NCI-H1694 (cell line): ENCODE measurements at regions not wholly inside any gene's neighbourhood (a gene's known extent, or its start where the extent isn't known, plus 50 kb on each side); places are given as distances from the start of the nearest gene placed in this dataset.

ENCODE experiments used
- DNase-seq: peaks from one replicate; lab custom pipeline; 2025; lab: John Stamatoyannopoulos, UW

- no peak for DNase-seq
Observed at GRCh38 chr2:186069676-186070075, 331.1 kb downstream of the FSIP2 start.

GRCh38 chr2:186085226-186085625 is 346.6 kb downstream of the FSIP2 start:
- DNase-seq: no peak

- no peak for DNase-seq
Observed at GRCh38 chr2:186093174-186093573, 354.6 kb downstream of the FSIP2 start.

- DNase-seq: no peak
Observed at GRCh38 chr2:186098821-186099220, 360.2 kb downstream of the FSIP2 start.

GRCh38 chr2:186099826-186100225 is 361.2 kb downstream of the FSIP2 start:
- peak; percentile 88 for DNase-seq

- no peak for DNase-seq
Observed at GRCh38 chr2:186100636-186101035, 362.0 kb downstream of the FSIP2 start.

- no peak for DNase-seq
Observed at GRCh38 chr2:186101616-186102015, 363.0 kb downstream of the FSIP2 start.

- no peak for DNase-seq
Observed at GRCh38 chr2:186103276-186103675, 364.7 kb downstream of the FSIP2 start.

GRCh38 chr2:186105016-186105724 is 366.6 kb downstream of the FSIP2 start:
- no peak for DNase-seq

- DNase-seq: no peak
Observed at GRCh38 chr2:186108470-186108869, 369.9 kb downstream of the FSIP2 start.

- DNase-seq: no peak
Observed at GRCh38 chr2:186113284-186113683, 372.8 kb upstream of the ZC3H15 start.

- no peak for DNase-seq
Observed at GRCh38 chr2:186125156-186125555, 360.9 kb upstream of the ZC3H15 start.

GRCh38 chr2:186125625-186126024 is 360.4 kb upstream of the ZC3H15 start:
- DNase-seq: no peak

GRCh38 chr2:186126181-186126580 is 359.9 kb upstream of the ZC3H15 start:
- DNase-seq: no peak

GRCh38 chr2:186129767-186130581 is 356.1 kb upstream of the ZC3H15 start:
- DNase-seq: no peak

- no peak for DNase-seq
Observed at GRCh38 chr2:186130748-186131641, 355.1 kb upstream of the ZC3H15 start.

- DNase-seq: no peak
Observed at GRCh38 chr2:186135686-186136085, 350.4 kb upstream of the ZC3H15 start.

GRCh38 chr2:186136860-186137259 is 349.2 kb upstream of the ZC3H15 start:
- no peak for DNase-seq

GRCh38 chr2:186138845-186139244 is 347.2 kb upstream of the ZC3H15 start:
- DNase-seq: no peak

GRCh38 chr2:186159101-186159500 is 327.0 kb upstream of the ZC3H15 start:
- no peak for DNase-seq

GRCh38 chr2:186164325-186164724 is 321.7 kb upstream of the ZC3H15 start:
- DNase-seq: no peak

- DNase-seq: no peak
Observed at GRCh38 chr2:186170693-186171092, 315.4 kb upstream of the ZC3H15 start.
